Gastrocnemius medialis (tissue), 4 donors: ENCODE measurements at regions not wholly inside any gene's neighbourhood (a gene's known extent, or its start where the extent isn't known, plus 50 kb on each side); places are given as distances from the start of the nearest gene placed in this dataset.

Experiments
- ATAC-seq, 2 donors: fragments of 150-250 bp; one replicate each; pipeline ENCODE4 v1.9.1; 2016
- DNase-seq, 2 donors: peaks; one replicate each; pipeline ENCODE4 v3.0.0-alpha.2; 2019
- H3K27ac ChIP-seq, 4 donors: fragments of 200-600 bp; sonication (generic); 1 replicate in 1 of 4; 2 replicates in 3 of 4; pipeline ENCODE4 v1.5.1; 2016 to 2018; ENCODE audit warnings: mild to moderate bottlenecking in 2 of 4, moderate library complexity in 1 of 4
- H3K27me3 ChIP-seq, 3 donors: fragments of 200-600 bp; sonication (generic) in 2 of 3; 1 replicate in 1 of 3; 2 replicates in 2 of 3; pipeline versions ENCODE4 v1.5.1 to v1.6.0; 2016 to 2019; ENCODE audit warnings: mild to moderate bottlenecking in 1 of 3, moderate library complexity in 1 of 3
- H3K36me3 ChIP-seq, 2 donors: fragments of 200-600 bp; sonication (generic) in 1 of 2; one replicate each; pipeline ENCODE4 v1.5.1; 2017 to 2018
- H3K4me1 ChIP-seq, 2 donors: fragments of 200-600 bp; sonication (generic) in 1 of 2; one replicate each; pipeline ENCODE4 v1.5.1; 2016 to 2017; ENCODE audit warnings: mild to moderate bottlenecking in 2 of 2
- H3K4me3 ChIP-seq, 4 donors: fragments of 200-600 bp; sonication (generic) in 3 of 4; 1 replicate in 1 of 4; 2 replicates in 3 of 4; pipeline ENCODE4 v1.5.1; 2016 to 2019; ENCODE audit warnings: mild to moderate bottlenecking in 2 of 4
- H3K9me3 ChIP-seq, 3 donors: fragments of 200-600 bp; sonication (generic) in 2 of 3; 1 replicate in 1 of 3; 2 replicates in 2 of 3; pipeline ENCODE4 v1.5.1; 2016 to 2019
- POLR2A ChIP-seq, 2 donors: fragments of 450-650 bp; IDR thresholded peaks; one replicate each; pipeline ENCODE4 v1.6.1; 2017; ENCODE audit warnings: antibody characterized with exemption in 2 of 2, mild to moderate bottlenecking in 2 of 2, moderate library complexity in 2 of 2
- in situ Hi-C, 4 donors: fragments of 200-750 bp; cut with MboI; loops; one replicate each; pipeline versions ENCODE4 v1.15.0 to v1.8.0; 2017; ENCODE audit warnings: low sequenced_read_pairs in 4 of 4
- intact Hi-C: fragments of 100-400 bp; cut with DNase I; formaldehyde crosslinking; loops from one replicate; pipeline ENCODE4 v1.15.1; 2023; ENCODE audit warnings: low total_unique reads
- TF ChIP-seq, protein P1 (sequence below), 5 experiments: fragments of 450-650 bp in 3 of 5; fragments of 200-600 bp in 2 of 5; sonication (generic) in 2 of 5; IDR thresholded peaks in 4 of 5; conservative IDR thresholded peaks in 1 of 5; 1 replicate in 4 of 5; 2 replicates in 1 of 5; pipeline ENCODE4 v1.5.1; 2016 to 2019; ENCODE audit warnings: antibody characterized with exemption in 5 of 5, mild to moderate bottlenecking in 3 of 5, moderate library complexity in 3 of 5

- in situ Hi-C loops, result loop anchor here in 3 of 4 donors (10.0 to 25.0 kb wide), 2 partner anchors 62 to 179 kb away; partner anchors contain the start of gene ZEB2 (in 2 of the 3)
These were observed 186.8 kb downstream of the ZEB2 start for GRCh38 chr2:144333143-144333555.

GRCh38 chr2:144332356-144333142, 187.4 kb downstream of the ZEB2 start:
- Histone ChIP-seq H3K4me1 (peaks cover 12 to 17% of the 10 kb centered on the region in 2 donors), H3K36me3 (no peaks in the 10 kb centered on the region), H3K27ac (peak overlapping the region; percentile 83 to 94 (median 89)), H3K27me3 (no peaks in the 10 kb centered on the region), H3K4me3 (peak overlapping the region; percentile 76 to 98 (median 82)), H3K9me3 (no peaks in the 10 kb centered on the region)
- DNase-seq (peak; percentile 63 to 84), ATAC-seq (peak; percentile 90 to 93)
- TF ChIP-seq, protein P1, sequence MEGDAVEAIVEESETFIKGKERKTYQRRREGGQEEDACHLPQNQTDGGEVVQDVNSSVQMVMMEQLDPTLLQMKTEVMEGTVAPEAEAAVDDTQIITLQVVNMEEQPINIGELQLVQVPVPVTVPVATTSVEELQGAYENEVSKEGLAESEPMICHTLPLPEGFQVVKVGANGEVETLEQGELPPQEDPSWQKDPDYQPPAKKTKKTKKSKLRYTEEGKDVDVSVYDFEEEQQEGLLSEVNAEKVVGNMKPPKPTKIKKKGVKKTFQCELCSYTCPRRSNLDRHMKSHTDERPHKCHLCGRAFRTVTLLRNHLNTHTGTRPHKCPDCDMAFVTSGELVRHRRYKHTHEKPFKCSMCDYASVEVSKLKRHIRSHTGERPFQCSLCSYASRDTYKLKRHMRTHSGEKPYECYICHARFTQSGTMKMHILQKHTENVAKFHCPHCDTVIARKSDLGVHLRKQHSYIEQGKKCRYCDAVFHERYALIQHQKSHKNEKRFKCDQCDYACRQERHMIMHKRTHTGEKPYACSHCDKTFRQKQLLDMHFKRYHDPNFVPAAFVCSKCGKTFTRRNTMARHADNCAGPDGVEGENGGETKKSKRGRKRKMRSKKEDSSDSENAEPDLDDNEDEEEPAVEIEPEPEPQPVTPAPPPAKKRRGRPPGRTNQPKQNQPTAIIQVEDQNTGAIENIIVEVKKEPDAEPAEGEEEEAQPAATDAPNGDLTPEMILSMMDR (IDR thresholded peaks at IDR 0.05 in 4 of 5, conservative IDR thresholded peaks at IDR 0.05 in 1 of 5), result no peak
- peak; percentile 52 to 66 for TF ChIP-seq POLR2A (IDR thresholded peaks at IDR 0.05)
- intact Hi-C loops (loop anchor here (2.0 to 5.0 kb wide), 3 partner anchors 70 to 184 kb away; no protein-coding TSS in a partner anchor), in situ Hi-C loops (loop anchor here in 3 of 4 donors (10.0 to 25.0 kb wide), 2 partner anchors 62 to 180 kb away; partner anchors contain the start of gene ZEB2 (in 2 of the 3))

More at GRCh38 chr2:144333143-144333555, 186.8 kb downstream of the ZEB2 start:
- no peak for ATAC-seq
- TF ChIP-seq POLR2A (IDR thresholded peaks at IDR 0.05), result no peak
- TF ChIP-seq, protein P1 (IDR thresholded peaks at IDR 0.05 in 4 of 5, conservative IDR thresholded peaks at IDR 0.05 in 1 of 5), result no peak
- Histone ChIP-seq H3K4me1 (peaks cover 12 to 17% of the 10 kb centered on the region in 2 donors), H3K27ac (peak overlapping the region; percentile 83 to 94 (median 89)), H3K4me3 (peak overlapping the region; percentile 58 to 98 (median 78)), H3K9me3 (no peaks in the 10 kb centered on the region), H3K27me3 (no peaks in the 10 kb centered on the region), H3K36me3 (no peaks in the 10 kb centered on the region)
- intact Hi-C loops, result loop anchor here (2.0 to 5.0 kb wide), 3 partner anchors 69 to 184 kb away; no protein-coding TSS in a partner anchor
- DNase-seq, result no peak

- Histone ChIP-seq H3K4me3 (peak overlapping the region; percentile 76 to 99 (median 88)), H3K27me3 (no peaks in the 10 kb centered on the region), H3K36me3 (no peaks in the 10 kb centered on the region), H3K27ac (peak overlapping the region; percentile 78 to 94 (median 89)), H3K4me1 (peaks cover 12 to 17% of the 10 kb centered on the region in 2 donors), H3K9me3 (no peaks in the 10 kb centered on the region)
- intact Hi-C loops (loop anchor here (2.0 to 5.0 kb wide), 3 partner anchors 70 to 185 kb away; no protein-coding TSS in a partner anchor), in situ Hi-C loops (loop anchor here in 3 of 4 donors (10.0 to 25.0 kb wide), 2 partner anchors 63 to 180 kb away; partner anchors contain the start of gene ZEB2 (in 2 of the 3))
- peak; percentile 82 to 85 for ATAC-seq
- DNase-seq, result peak; percentile 44 to 64
- no peak for TF ChIP-seq POLR2A (IDR thresholded peaks at IDR 0.05)
- TF ChIP-seq, protein P1 (IDR thresholded peaks at IDR 0.05 in 4 of 5, conservative IDR thresholded peaks at IDR 0.05 in 1 of 5), result peak in 2 of 5 experiments; percentile 19 to 43
These were observed 188.1 kb downstream of the ZEB2 start for GRCh38 chr2:144331674-144332355.

DNA sequence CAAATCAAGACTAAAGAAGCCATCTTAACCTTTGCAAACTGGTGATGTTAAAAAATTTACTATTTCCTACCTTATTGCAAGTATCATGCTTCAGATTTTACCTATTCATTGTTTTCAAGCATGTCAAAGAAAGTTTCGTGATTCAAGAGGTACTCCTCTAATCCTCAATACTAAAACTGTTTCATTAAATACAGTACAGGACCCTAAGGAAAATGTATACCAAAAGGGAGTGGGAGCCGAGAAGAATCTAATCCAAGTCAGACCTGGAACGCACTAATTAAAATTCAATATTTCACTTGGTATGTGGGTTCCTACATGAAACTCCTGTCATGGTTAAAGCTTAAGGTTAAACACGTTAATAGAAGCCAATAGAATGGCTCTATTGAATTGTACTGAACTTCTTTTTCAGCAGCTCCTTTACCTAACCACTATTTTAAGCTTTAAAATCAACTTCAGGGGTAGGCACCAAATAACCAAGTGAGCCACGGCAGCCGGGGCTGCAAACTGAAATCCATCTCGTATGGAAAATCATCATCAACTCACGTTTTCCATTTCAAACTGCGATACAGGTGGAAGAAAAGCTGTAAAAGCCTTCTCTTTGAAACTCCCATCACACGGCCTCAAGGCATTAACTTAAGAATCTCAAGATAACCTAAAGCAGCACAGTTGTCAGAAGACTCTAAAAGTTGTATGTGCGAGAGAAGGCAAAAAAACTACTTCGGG, 188.8 kb downstream of the ZEB2 start:
- TF ChIP-seq, protein P1 (IDR thresholded peaks at IDR 0.05 in 4 of 5, conservative IDR thresholded peaks at IDR 0.05 in 1 of 5), result no peak
- TF ChIP-seq POLR2A (IDR thresholded peaks at IDR 0.05), result no peak
- ATAC-seq (no peak), DNase-seq (no peak)
- no peaks in the 10 kb centered on the region for H3K36me3 ChIP-seq
- in situ Hi-C loops (loop anchor here in 3 of 4 donors (10.0 to 25.0 kb wide), 2 partner anchors 64 to 181 kb away; partner anchors contain the start of gene ZEB2 (in 2 of the 3)), intact Hi-C loops (loop anchor here (5.0 kb wide), 2 partner anchors 71 to 121 kb away; no protein-coding TSS in a partner anchor)
- H3K9me3 ChIP-seq, result no peaks in the 10 kb centered on the region
- H3K4me3 ChIP-seq, result peak overlapping the region; percentile 76 to 99 (median 88)
- H3K27ac ChIP-seq, result peak overlapping the region; percentile 78 to 94 (median 89)
- H3K27me3 ChIP-seq, result no peaks in the 10 kb centered on the region
- H3K4me1 ChIP-seq, result peaks cover 12 to 17% of the 10 kb centered on the region in 2 donors
